GM20431 (cell line): ENCODE measurements at regions not wholly inside any gene's neighbourhood (a gene's known extent, or its start where the extent isn't known, plus 50 kb on each side); places are given as distances from the start of the nearest gene placed in this dataset.
"Not testable (repeated sequence)": the region's sequence is repeated elsewhere in the genome, so short reads cannot be mapped to it uniquely, and the experiment has no call there.

ENCODE experiments used
- in situ Hi-C: fragments of 300-500 bp; cut with MseI, MboI; formaldehyde crosslinking; loops from one replicate; pipeline ENCODE4 v1.15.0; 2020; ENCODE audit warnings: low sequenced_read_pairs; ENCODE audit not compliant: unreplicated experiment

DNA sequence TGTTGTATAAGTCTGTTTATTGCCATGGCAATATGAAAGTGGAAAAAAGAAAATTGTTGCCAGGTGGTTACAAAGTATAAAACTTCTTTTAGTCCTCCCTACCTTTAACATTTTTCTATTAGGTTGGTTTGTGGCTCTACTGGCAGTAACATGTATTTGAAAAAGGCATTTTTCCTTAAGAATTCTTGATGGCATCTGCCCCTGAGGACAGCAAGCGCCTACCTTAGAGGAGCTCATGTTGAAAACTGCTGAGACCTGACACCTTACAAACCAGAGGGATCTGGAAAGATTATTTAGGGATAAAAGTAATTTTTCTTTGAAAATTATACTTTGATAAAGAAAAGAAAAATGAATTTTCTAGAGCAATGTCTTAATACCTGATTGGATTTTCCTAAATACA lies 208.1 kb downstream of the CAVIN4 start:
- in situ Hi-C loops = no loop called here

DNA sequence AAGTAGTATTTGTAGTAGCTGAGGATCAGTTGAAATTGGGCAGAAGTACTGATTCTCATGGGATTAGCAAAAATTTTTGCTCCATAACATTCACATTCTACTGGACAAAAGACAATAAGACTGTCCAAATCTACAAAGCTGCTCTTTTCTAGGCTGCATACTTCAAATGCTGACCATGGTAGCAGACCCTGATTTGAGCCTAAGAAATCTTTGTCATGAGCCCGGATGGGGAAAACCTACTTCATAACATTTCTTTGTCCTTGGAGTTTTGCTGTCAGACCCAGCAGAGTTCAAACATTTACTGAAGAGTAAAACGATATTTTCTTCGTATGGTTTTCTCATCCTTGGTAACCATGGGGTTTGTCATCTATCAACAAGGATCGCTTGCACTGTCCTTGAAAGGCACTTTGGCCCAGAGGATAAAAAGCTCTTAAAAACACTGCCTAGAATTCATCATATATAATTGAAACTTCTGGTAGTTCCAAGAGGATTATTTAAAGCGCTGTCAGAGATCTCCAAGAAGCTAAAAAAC lies 216.9 kb downstream of the CAVIN4 start:
- in situ Hi-C loops = no loop called here

DNA sequence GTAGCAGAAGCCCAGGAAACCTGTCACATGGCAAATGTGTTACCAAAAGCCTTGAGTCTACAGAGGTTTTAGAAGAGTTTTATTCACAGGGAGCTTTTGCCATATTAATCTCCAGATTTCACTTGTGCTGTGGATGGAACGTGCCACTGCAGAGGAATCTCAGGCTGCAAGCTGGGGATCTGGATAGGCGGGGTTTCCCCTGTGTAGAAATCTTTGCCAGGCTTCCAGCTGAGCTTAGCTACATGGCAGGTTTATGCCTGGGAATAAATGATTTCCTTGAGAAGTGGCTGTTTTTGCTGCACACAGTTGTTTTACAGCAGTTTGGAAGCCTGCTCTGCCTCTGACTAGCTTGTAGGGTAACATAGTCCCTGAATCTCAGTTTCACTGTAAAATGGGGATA lies 224.6 kb upstream of the PLPPR1 start:
- in situ Hi-C loops = no loop called here

DNA sequence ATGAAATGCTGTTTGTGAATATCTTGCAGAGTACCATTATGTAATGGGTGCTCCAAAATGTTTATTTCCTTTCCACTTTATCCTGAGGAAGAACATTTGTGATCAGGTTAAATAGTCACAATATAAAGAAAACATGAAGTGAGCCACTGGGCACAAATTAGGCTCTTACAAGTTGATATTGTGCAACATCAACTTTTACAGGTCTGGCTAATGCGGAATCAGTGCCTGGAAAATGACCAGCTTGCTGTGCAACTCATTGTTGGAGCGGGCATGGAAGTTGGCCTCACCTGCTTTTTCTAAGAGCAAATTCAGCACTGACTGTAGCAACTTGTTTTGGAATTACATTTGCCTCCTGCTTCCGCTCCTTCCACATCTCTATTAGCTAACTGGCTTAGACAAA lies 216.9 kb upstream of the PLPPR1 start:
- in situ Hi-C loops = no loop called here

DNA sequence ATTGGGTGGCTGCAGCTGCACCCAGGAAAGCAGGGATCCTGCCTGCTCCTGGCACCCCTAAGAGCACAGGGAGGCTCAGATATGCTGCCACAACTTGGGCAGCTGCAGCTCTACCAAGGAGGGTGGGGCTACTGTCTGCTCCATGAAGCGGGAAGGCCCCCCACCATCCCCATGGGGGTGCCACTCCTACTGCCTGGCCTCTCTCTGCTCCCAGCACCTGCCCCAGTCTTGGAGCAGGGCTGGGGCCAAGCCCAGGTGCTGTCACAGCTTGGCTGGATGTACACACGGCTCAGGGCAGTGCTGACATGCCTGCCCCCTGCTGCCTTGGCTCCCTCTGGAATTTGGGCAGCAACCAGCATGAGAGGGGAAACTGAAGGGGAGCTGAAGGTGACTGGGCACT lies 214.7 kb upstream of the PLPPR1 start:
- in situ Hi-C loops = no loop called here

DNA sequence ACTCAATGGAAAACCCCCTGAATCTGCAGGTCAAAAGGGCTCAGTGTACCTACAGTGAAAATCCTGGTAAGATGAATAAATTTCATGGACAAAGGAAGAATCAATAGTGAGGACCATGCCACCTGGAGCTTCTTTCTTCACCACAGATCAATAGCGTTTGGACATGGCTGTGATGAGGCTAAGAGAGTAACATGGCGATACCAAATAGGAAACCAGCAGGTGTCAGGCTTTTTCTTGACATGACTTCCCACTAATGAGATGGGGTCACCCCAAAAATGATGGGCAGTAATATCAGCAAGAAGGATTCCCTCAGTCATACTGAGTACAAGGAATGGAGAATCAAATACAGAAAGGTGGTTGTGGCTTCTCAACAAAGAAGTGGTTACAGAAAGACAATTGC lies 208.5 kb upstream of the PLPPR1 start:
- in situ Hi-C loops = no loop called here

DNA sequence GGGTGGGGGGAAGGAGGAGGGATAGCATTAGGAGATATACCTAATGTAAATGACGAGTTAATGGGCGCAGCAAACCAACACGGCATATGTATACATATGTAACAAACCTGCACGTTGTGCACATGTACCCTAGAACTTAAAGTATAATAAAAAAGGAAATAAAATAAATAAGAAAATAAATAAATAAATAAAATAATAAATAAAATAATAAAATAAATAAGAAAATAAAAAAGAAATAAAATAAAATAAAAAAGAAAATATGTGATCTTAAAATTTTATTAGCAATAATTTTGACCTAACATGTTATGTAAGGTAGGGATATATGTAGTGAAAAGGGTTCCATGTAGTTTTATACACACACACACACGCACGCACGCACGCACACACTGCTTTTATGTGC lies 195.5 kb upstream of the PLPPR1 start:
- in situ Hi-C loops = not testable (repeated sequence)

DNA sequence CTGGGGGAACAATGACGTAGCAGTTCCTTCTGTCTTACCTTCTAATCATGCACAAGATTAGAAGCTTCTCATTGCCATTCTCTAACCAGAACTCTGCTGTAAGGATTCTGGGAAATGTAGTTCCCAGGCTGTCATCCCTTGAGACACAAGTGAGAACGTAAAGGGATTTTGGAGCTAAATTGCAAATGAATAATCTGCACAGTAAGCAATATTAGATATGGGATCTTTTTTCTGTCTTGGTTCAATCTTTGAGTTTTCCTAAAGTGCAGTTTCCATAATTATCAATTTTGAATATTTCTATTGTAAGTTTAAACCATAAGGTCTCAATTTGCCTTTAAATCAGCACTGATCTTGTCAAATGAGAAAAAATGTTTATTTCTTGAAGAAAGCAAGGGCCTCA lies 189.7 kb upstream of the PLPPR1 start:
- in situ Hi-C loops = no loop called here

DNA sequence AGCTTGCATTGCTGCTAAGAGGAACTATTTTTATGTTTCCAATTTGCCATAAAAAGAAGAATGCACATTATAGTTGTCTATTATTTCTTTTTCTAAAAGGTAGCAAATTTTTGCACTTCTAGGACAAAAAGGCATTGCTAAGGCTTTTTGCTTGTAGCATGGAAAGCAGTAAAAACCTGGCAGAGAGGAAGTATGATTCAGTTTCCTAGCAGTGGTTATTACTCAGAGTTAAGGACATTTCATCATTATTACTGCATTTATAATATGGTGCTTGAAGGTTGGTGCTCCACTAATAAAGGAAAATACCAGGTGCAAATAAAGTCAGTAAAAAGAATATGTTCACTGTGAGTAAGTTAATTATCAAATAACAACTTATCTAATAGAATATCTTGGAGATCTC lies 179.8 kb upstream of the PLPPR1 start:
- in situ Hi-C loops = no loop called here

DNA sequence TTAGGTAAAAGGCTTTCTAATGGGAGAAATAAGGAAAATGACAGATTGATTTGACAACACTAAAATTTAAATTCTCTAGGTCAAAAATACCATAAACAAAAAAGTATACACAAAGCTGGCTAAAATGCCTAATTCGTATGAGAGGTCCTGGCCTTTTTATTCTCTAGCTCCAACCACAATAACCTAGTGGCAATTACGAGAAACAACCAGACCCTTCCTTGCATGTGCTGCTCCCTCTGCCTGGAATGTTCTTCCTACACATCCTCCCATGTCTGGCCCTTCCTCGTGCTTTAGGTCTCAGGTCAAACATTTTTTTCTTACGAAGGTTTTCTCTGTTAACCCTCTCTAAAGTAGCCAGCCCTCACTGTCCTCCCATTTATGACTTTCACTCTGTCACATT lies 176.4 kb upstream of the PLPPR1 start:
- in situ Hi-C loops = no loop called here

DNA sequence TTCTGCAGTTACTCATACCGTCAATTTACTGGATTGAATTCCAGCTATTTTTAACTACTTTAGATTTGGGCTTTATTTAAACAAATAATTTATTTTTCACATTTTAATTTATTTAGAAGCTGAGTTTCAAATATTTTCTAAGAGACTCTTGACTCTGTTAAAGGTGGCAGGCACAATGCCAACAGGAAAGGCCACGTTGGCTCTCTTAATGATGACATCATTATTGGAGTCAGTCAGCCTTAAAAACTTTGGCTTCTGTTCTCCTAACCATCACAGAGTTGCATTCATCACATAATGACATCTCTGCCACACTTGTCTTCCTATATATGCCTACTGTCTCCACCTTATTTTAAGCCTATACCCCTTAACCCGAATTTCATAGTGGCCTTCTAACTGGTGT lies 172.3 kb upstream of the PLPPR1 start:
- in situ Hi-C loops = no loop called here

DNA sequence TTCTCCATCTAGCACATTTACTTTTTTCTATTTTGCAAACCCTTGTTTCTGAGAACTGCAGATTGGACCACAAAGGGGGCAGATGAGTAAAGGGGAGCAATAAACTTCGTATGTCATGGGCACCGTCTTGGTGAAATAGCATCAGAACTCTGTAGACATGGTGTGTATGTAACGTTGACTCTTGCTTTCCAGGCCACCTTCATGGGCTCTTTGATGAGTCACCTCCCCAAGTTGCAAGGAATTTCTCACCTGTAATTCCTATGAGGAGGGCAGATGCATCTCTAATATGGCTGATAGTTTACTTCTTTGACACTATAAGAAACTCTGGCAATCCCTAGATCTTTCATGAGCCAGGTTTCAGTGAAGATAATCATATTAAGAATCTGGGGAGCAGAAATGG lies 163.4 kb upstream of the PLPPR1 start:
- in situ Hi-C loops = no loop called here

DNA sequence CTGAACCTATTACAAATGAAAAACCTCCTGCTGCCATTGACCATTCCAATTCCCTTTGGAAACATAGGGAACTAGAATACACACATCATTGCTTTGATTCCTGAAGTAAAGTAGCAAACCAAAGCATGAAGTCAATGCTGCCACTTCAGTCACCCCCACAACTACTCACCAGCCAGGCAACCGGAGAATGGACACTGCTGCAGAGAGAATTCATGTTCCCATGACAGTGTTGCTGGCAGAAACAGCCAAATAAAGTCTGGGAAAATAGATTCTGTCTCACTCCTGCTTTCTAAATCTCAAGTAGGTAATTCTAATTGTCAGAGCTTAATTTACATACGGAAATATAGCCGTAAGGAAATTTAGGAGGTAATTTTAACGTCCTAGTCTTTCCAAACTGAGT lies 162.9 kb upstream of the PLPPR1 start:
- in situ Hi-C loops = no loop called here

DNA sequence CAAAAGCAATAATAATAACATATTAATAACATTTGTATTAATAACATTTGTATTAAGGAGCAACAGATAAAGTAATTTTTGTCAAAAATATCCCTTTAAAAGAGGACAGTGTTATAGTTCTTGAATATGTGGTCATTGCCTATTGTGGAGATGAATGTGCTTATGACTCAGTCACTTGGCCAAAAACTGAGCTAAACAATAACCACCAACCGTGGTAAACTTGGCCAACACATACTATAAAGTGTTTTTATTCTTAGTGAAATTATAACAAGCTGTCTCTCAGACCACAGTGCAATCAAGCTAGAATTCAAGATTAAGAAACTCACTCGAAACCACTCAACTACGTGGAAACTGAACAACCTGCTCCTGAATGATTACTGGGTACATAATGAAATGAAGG lies 159.2 kb upstream of the PLPPR1 start:
- in situ Hi-C loops = no loop called here

DNA sequence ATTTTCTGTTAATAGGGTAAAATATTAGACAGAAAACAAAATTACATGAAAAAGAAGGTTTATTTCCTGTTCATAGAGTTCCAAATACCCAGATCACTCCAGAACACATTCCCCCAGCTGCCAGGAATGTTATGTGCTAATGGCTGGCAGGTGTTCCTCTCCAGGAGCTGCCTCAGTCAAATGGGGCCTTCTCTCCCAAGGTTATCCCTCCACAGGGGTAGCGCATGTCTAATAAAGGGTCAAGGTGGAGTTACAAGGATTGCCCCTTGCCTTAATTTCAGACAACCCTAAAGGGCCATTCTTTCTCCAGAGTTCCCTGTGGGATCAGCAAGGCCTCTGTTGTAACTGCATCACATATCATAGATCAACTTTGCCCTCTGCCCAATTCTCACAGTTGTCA lies 148.6 kb upstream of the PLPPR1 start:
- in situ Hi-C loops = no loop called here

DNA sequence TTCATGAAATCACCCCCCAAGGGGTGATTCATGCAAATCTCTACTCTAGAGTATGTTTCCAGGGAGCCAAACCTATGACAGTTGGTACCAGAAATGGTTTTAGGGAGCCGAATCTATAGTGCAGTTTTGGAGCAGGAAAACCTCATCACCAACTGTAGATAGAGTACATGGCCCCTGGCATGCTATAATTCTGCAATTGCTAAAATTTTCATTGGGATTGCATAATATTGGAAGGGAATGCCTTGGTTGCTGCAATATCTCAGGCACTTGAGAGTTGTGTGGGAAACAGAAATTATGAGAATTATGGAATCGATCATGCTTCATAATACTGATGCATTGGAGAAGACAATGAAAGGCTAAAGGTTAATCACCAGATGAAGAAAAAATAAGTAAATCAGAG lies 148.2 kb upstream of the PLPPR1 start:
- in situ Hi-C loops = no loop called here

DNA sequence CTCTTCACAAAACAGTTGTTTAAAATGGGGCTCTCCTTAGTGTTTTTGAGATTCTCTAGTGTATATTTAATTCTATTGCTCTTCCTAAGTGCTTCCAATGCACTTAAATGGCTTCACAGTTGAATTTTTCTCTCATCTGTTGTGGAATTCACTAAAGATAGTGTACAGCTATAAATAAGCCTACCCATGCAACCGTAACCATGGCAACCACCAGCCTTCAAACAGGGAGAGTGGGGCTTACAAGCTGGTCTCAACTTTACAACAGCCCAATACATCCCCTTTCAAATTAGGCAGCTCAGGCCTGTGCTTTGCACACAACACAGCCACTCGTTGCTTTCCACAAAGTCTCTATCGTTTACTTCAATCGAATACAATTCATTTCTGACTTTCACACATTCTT lies 144.0 kb upstream of the PLPPR1 start:
- in situ Hi-C loops = no loop called here

DNA sequence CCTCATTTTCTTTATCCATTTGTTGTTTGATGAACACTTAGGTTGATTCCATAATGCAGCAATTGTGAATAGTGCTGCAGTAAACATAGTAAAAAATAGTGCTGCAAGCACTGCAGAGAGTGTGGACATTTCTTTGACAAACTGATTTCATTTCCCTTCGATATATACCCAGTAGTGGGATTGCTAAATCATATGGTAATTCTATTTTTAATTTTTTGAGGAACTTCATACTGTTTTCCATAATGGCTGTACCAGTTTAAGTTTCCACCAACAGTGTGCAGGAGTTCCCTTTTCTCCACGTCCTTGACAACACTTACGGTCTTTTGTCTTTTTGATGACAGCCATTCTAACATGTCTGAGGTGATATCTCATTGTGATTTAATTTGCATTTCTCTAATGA lies 138.2 kb upstream of the PLPPR1 start:
- in situ Hi-C loops = no loop called here

DNA sequence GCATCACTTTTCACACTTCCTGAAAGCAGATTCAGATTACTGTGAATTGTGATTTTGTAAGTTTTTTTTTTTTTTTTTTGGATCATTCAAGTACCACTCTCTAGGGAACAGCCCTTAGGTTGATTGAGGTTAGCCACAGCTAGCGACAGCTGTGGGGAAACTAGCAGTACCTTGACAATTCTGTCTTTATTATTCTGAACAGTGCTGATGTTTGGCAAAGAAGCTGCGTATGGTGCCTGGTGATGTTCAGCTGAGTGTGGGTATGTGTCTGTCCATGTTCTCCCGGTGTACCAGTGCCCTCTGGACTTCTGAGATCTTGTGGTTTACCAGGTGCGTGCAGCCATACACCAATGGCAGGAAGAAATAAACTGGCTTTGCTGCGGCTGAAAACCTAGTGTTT lies 117.3 kb upstream of the PLPPR1 start:
- in situ Hi-C loops = no loop called here

DNA sequence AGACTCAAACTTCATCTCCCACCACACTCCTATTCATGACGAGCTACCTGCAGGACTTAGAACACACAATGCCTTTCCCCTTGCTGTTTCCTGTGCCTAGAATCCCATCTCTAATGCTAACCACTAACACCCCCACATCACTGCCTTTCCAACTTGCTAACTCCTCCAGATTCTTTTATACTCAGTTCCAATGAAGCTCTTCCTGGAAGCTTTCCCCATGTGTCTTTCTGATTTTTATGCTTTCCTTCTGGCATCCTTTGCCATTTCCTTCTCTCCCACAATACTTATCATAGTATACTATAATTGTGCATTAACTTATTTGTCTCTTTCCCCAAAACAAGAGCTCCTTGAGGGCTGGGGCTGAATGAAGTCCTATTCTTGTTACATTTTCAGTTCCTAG lies 115.3 kb upstream of the PLPPR1 start:
- in situ Hi-C loops = no loop called here

DNA sequence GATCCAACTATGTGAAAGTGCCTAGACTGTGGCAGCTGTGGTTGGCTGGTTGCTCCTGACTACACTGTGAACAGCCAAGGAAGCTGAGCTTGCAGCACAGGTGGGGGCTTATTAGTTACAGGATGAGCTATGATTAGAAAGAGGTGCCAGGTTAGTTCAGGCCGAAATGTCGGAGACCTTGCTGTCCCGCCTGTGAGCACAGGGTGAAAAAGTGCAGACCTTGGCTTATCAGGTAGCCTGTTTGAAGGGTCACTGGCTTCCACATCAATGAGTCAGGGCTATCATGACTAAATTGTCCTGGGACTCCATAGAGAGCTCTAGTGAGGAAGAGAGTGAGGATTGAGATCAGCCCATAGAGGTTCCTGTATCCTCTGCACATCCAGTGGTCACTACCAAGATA lies 114.3 kb upstream of the PLPPR1 start:
- in situ Hi-C loops = no loop called here

DNA sequence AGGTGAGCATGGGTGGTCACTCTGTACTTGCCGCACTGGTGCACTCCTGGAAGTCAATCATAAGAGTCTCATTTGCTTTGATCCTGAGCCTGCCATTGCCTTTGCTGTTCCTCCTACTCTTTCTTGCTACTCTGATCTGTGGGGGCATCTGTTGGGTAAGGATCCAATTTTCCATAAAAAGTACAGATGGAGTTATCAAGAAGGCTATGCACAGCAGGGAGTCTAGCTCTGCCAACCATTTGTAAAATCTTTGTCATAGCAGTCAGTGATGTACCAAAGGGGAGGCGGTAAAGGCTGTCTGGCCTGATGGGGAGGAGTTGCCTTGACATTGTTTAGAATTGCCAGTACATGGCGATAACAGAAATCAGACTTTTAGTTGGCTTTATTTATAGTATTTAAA lies 109.0 kb upstream of the PLPPR1 start:
- in situ Hi-C loops = no loop called here

DNA sequence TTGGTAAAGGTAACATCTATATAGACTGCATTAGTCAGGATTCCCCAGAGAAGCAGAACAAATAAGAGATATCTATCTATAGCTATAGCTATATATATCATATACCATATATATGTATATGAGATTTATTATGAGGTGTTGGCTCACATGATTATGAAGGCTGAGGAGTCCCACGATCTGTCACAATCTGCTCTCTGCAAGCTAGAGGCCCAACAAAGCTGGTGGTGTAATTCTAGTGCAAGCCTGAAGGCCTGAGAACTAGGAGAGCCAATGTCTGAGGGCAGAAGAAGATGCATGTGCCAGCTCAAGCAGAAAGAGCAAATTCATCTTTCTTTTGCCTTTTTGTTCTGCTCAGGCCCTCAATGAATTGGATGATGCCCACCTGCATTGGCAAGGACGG lies 102.2 kb upstream of the PLPPR1 start:
- in situ Hi-C loops = no loop called here
